ENCODE measurements at regions not wholly inside any gene's neighbourhood (a gene's known extent, or its start where the extent isn't known, plus 50 kb on each side); places are given as distances from the start of the nearest gene placed in this dataset.

DNA sequence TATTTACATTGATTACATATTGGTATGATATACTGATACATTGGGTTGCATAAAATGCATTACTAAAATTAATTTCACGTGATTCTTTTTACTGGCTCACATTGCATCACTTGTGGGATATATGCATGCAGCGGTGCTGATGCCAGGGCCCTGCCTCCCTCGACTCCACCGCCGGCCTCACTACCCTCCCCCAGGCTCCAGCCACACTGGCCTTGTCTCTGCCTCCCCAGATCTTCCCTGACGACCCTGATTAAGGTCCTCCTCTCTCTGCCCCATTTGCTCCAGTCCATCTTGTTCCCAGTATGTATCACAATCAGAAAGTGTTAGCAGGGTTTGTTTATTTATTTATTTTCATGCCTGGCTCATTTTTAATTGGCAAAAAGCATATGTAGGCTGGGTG, 306.8 kb downstream of the FOXL1 start:
- Histone ChIP-seq H3K27ac (no peak overlapping the region), H3K79me2 (no peaks in the 10 kb centered on the region), H3K27me3 (no peaks in the 10 kb centered on the region), H3K4me3 (no peak overlapping the region), H3K4me2 (no peak overlapping the region), H3K9me3 (ENCODE audit: low read depth) (no peaks in the 10 kb centered on the region), H3K36me3 (replicated peaks; ENCODE audit: insufficient read depth, low read depth) (no peaks in the 10 kb centered on the region), H4K20me1 (ENCODE audit: insufficient read depth, poor library complexity, severe bottlenecking) (no peaks in the 10 kb centered on the region), H3K9me2 (replicated peaks; ENCODE audit: insufficient read depth) (no peaks in the 10 kb centered on the region), H2AFZ (no peak overlapping the region), H3K4me1 (ENCODE audit: insufficient read depth) (peaks cover 12% of the 10 kb centered on the region)
- no peak for DNase-seq (ENCODE audit: low spot score)
- WGBS (ENCODE audit: low lambda C conversion rate, missing lambda C conversion rate): 79% methylated on average over 6 of the region's 6 CpGs
- TF ChIP-seq EZH2phosphoT487 (IDR thresholded peaks at IDR 0.05; ENCODE audit: low read depth, severe bottlenecking, unreplicated experiment) (no peak), EZH2 (IDR thresholded peaks at IDR 0.05; ENCODE audit: borderline replicate concordance) (no peak)
- TF ChIP-seq, protein P1, sequence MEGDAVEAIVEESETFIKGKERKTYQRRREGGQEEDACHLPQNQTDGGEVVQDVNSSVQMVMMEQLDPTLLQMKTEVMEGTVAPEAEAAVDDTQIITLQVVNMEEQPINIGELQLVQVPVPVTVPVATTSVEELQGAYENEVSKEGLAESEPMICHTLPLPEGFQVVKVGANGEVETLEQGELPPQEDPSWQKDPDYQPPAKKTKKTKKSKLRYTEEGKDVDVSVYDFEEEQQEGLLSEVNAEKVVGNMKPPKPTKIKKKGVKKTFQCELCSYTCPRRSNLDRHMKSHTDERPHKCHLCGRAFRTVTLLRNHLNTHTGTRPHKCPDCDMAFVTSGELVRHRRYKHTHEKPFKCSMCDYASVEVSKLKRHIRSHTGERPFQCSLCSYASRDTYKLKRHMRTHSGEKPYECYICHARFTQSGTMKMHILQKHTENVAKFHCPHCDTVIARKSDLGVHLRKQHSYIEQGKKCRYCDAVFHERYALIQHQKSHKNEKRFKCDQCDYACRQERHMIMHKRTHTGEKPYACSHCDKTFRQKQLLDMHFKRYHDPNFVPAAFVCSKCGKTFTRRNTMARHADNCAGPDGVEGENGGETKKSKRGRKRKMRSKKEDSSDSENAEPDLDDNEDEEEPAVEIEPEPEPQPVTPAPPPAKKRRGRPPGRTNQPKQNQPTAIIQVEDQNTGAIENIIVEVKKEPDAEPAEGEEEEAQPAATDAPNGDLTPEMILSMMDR (IDR thresholded peaks at IDR 0.05; ENCODE audit: poor library complexity): no peak

DNA sequence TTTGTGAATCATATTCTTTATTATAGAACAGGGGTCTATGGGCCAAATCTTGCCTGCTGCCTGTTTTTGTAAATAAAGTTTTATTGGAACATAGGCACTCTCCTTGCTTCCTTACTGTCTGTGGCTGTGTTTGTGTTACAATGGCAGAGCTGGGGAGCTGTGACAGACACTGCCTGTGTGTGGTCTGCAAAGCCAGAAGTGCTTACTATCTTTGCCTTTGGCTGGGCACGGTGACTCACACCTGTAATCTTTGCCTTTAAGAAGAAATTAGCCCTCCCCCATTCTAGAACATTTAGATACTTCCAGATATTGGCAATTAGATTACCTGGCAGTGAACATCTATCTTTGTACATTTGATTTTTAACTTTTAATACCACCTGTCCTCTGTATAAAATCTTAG, 308.3 kb downstream of the FOXL1 start:
- H3K9me3 ChIP-seq (ENCODE audit: low read depth): no peaks in the 10 kb centered on the region
- H3K27me3 ChIP-seq: no peaks in the 10 kb centered on the region
- no peaks in the 10 kb centered on the region for H3K9me2 ChIP-seq (replicated peaks; ENCODE audit: insufficient read depth)
- TF ChIP-seq EZH2phosphoT487 (IDR thresholded peaks at IDR 0.05; ENCODE audit: low read depth, severe bottlenecking, unreplicated experiment) (no peak), EZH2 (IDR thresholded peaks at IDR 0.05; ENCODE audit: borderline replicate concordance) (no peak)
- TF ChIP-seq, protein P1 (IDR thresholded peaks at IDR 0.05; ENCODE audit: poor library complexity): no peak
- no peak overlapping the region for H3K27ac ChIP-seq
- no peaks in the 10 kb centered on the region for H3K79me2 ChIP-seq
- no peak overlapping the region for H3K4me3 ChIP-seq
- H3K36me3 ChIP-seq (replicated peaks; ENCODE audit: insufficient read depth, low read depth): no peaks in the 10 kb centered on the region
- WGBS (ENCODE audit: low lambda C conversion rate, missing lambda C conversion rate): 3% methylated on average over 1 of the region's 1 CpG
- no peak overlapping the region for H3K4me2 ChIP-seq
- peak; percentile 30 for DNase-seq (ENCODE audit: low spot score)
- H3K4me1 ChIP-seq (ENCODE audit: insufficient read depth): peaks cover 7% of the 10 kb centered on the region
- H2AFZ ChIP-seq: no peak overlapping the region
- H4K20me1 ChIP-seq (ENCODE audit: insufficient read depth, poor library complexity, severe bottlenecking): no peaks in the 10 kb centered on the region

DNA sequence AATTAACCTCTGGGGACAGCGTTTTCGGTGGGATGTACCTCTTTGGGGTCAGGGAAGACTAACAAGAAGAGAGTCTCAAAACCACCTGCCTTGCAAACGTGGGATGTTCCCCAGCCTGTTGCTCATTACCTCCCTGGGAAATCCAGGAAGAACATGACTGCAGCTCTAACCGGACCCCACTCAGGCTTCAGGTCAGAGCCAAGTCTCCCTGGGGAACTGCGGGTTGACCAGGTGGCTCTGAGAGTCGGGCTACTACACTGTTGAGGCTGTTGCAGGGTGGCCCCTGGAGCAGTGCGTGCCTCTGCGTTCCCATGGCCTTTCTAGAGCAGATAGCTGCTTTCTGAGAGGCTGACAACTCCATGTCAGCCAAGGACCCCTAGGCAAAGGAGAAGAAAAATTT, 309.1 kb downstream of the FOXL1 start:
- no peaks in the 10 kb centered on the region for H3K9me2 ChIP-seq (replicated peaks; ENCODE audit: insufficient read depth)
- H2AFZ ChIP-seq: no peak overlapping the region
- H3K9me3 ChIP-seq (ENCODE audit: low read depth): no peaks in the 10 kb centered on the region
- TF ChIP-seq EZH2 (IDR thresholded peaks at IDR 0.05; ENCODE audit: borderline replicate concordance) (no peak), EZH2phosphoT487 (IDR thresholded peaks at IDR 0.05; ENCODE audit: low read depth, severe bottlenecking, unreplicated experiment) (no peak)
- TF ChIP-seq, protein P1 (IDR thresholded peaks at IDR 0.05; ENCODE audit: poor library complexity): no peak
- no peak overlapping the region for H3K4me3 ChIP-seq
- no peaks in the 10 kb centered on the region for H3K36me3 ChIP-seq (replicated peaks; ENCODE audit: insufficient read depth, low read depth)
- no peaks in the 10 kb centered on the region for H4K20me1 ChIP-seq (ENCODE audit: insufficient read depth, poor library complexity, severe bottlenecking)
- H3K4me2 ChIP-seq: no peak overlapping the region
- 73% methylated on average over 8 of the region's 8 CpGs for WGBS (ENCODE audit: low lambda C conversion rate, missing lambda C conversion rate)
- H3K27me3 ChIP-seq: no peaks in the 10 kb centered on the region
- no peak for DNase-seq (ENCODE audit: low spot score)
- no peak overlapping the region for H3K27ac ChIP-seq
- peaks cover 7% of the 10 kb centered on the region for H3K4me1 ChIP-seq (ENCODE audit: insufficient read depth)
- H3K79me2 ChIP-seq: no peaks in the 10 kb centered on the region

Data from hepatocyte (in vitro differentiated cells).